Lower leg skin (tissue), 4 donors: ENCODE measurements at regions not wholly inside any gene's neighbourhood (a gene's known extent, or its start where the extent isn't known, plus 50 kb on each side); places are given as distances from the start of the nearest gene placed in this dataset.

Experiments used
- DNase-seq, 2 donors: peaks; one replicate each; pipeline ENCODE4 v3.0.0-alpha.2; 2019; ENCODE audit warnings: low spot score in 2 of 2
- H3K4me3 ChIP-seq: fragments of 200-600 bp; sonication (generic); 2 replicates; pipeline ENCODE4 v1.5.1; 2017; ENCODE audit warnings: mild to moderate bottlenecking, low read depth; ENCODE audit not compliant: poor library complexity, severe bottlenecking
- POLR2A ChIP-seq, 2 donors: fragments of 450-650 bp; IDR thresholded peaks; one replicate each; pipeline ENCODE4 v1.6.1; 2016 to 2017; ENCODE audit warnings: antibody characterized with exemption in 2 of 2, mild to moderate bottlenecking in 1 of 2, moderate library complexity in 1 of 2
- WGBS, 2 donors: methylation state at CpG; one replicate each; pipeline ENCODE4 v1.1.5; 2018; 5-methylcytosine and 5-hydroxymethylcytosine counted together
- intact Hi-C: fragments of 100-400 bp; cut with DNase I; formaldehyde crosslinking; loops from one replicate; pipeline ENCODE4 v1.15.0; 2023; ENCODE audit warnings: low total_unique reads
- TF ChIP-seq, protein P1 (sequence below), 3 donors: fragments of 450-650 bp; IDR thresholded peaks; one replicate each; pipeline ENCODE4 v1.5.1; 2016; ENCODE audit warnings: antibody characterized with exemption in 3 of 3, mild to moderate bottlenecking in 3 of 3, moderate library complexity in 2 of 3

DNA sequence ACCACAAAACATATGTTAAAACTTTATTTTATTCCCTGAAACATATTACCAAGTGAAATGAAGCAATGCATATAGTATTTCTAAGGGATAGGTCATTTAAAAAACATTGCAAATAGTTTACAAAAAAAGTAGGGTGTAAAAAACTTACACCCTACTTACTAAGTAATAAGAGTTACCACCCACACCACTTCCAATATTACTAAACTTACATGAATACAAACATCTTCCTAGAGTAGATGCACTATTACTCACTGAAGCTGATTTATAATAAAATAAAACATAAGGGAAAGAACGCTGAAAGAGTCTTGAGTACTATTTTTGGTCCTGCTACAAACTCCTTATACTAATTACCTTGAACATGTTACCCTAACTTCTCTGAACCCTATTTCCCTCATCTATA, 289.4 kb downstream of the HINT1 start:
- no peak for DNase-seq
- 72 to 74% methylated on average over 1 of the region's 1 CpG for WGBS, 2 donors
- TF ChIP-seq POLR2A (IDR thresholded peaks at IDR 0.05), result no peak
- TF ChIP-seq, protein P1, sequence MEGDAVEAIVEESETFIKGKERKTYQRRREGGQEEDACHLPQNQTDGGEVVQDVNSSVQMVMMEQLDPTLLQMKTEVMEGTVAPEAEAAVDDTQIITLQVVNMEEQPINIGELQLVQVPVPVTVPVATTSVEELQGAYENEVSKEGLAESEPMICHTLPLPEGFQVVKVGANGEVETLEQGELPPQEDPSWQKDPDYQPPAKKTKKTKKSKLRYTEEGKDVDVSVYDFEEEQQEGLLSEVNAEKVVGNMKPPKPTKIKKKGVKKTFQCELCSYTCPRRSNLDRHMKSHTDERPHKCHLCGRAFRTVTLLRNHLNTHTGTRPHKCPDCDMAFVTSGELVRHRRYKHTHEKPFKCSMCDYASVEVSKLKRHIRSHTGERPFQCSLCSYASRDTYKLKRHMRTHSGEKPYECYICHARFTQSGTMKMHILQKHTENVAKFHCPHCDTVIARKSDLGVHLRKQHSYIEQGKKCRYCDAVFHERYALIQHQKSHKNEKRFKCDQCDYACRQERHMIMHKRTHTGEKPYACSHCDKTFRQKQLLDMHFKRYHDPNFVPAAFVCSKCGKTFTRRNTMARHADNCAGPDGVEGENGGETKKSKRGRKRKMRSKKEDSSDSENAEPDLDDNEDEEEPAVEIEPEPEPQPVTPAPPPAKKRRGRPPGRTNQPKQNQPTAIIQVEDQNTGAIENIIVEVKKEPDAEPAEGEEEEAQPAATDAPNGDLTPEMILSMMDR (IDR thresholded peaks at IDR 0.05), result no peak
- no peak overlapping the region for H3K4me3 ChIP-seq
- intact Hi-C loops, result no loop called here

- TF ChIP-seq POLR2A (IDR thresholded peaks at IDR 0.05), result no peak
- TF ChIP-seq, protein P1 (IDR thresholded peaks at IDR 0.05), result no peak
- no peak for DNase-seq
- WGBS, 2 donors, result 68 to 74% methylated on average over 1 of the region's 1 CpG
- intact Hi-C loops, result no loop called here
- no peak overlapping the region for H3K4me3 ChIP-seq
Observed at GRCh38 chr5:130874861-130875417, 290.1 kb downstream of the HINT1 start.

GRCh38 chr5:130871346-130872086, 293.5 kb downstream of the HINT1 start:
- no peak overlapping the region for H3K4me3 ChIP-seq
- no peak for DNase-seq
- WGBS, 2 donors, result 59 to 73% methylated on average over 7 of the region's 7 CpGs
- intact Hi-C loops, result no loop called here
- TF ChIP-seq, protein P1 (IDR thresholded peaks at IDR 0.05), result no peak
- no peak for TF ChIP-seq POLR2A (IDR thresholded peaks at IDR 0.05)

DNA sequence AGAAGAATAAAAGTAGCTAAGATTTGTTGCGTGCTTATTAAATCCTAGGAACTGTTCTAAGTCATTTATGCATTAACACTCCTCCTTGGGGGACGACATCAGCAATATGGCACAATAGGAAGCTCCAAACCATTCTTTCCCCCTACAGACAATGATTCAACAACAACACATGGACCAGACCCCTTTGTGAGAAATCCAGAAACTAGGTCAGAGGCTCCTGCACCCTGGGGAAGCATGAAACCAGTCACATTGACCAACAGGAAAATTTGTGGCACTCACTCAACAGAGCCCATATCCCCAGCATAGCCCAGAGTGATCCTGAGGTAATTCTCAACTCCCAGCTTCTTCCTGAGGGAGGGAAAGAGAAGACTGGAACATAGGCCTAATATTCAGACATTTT, 294.4 kb downstream of the HINT1 start:
- TF ChIP-seq, protein P1 (IDR thresholded peaks at IDR 0.05), result no peak
- no peak for TF ChIP-seq POLR2A (IDR thresholded peaks at IDR 0.05)

GRCh38 chr5:130868186-130868840, 296.7 kb downstream of the HINT1 start:
- TF ChIP-seq POLR2A (IDR thresholded peaks at IDR 0.05), result no peak
- TF ChIP-seq, protein P1 (IDR thresholded peaks at IDR 0.05), result no peak
- intact Hi-C loops, result no loop called here
- DNase-seq, result no peak
- WGBS, 2 donors, result 21 to 29% methylated on average over 1 of the region's 1 CpG
- H3K4me3 ChIP-seq, result no peak overlapping the region

More for the DNA sequence above, 294.4 kb downstream of the HINT1 start:
- no peak for DNase-seq
- WGBS, 2 donors, result 91 to 97% methylated on average over 2 of the region's 2 CpGs
- no peak overlapping the region for H3K4me3 ChIP-seq
- intact Hi-C loops, result no loop called here
